Dermis blood vessel endothelial cell (primary cell): ENCODE measurements at regions not wholly inside any gene's neighbourhood (a gene's known extent, or its start where the extent isn't known, plus 50 kb on each side); places are given as distances from the start of the nearest gene placed in this dataset.
A peak's percentile ranks its signal among the peaks of the same experiment; 100 is the strongest.

Source experiments
- DNase-seq: peaks from one replicate; pipeline ENCODE4 v3.0.0; 2010

DNA sequence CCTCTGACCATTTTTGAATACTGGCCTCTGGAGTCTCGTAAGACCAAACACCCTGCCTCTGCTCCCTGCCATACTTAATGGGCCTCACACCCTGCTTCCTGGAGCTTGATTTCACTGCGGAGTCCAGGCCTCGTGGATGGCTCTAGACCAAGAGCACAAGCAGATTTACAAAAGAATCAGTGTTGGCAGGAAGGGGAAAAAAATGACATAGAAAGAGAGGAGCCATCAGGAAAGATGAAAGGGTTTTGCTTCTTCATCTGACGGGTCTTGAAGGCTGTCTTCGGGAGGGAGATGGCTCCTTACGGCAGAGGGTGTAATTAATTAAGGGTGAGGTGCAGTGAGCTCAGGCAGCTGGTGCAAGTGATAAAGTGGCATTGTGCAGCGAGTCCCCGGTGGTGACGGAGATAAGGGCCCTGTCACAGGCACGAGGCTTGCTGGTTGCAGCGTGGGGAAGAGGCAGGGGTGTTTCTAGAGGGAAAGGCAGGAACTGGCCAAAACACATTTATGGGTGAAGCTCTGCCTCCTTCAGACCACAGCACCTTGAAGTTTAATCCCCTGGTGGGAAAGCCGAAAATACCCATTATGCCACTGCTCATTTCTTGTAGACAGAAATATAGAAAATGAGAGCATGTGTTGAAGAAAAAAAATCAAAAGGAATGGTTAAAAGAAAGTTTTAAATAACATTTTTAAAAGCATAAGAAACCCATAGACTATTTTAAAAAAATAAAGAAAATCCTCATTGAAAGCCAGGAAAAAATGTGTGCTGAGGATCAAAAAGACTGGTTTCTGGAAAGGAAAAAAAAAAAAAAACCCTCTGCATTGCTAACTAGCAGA lies 128.6 kb upstream of the LRFN2 start:
- no peak for DNase-seq

DNA sequence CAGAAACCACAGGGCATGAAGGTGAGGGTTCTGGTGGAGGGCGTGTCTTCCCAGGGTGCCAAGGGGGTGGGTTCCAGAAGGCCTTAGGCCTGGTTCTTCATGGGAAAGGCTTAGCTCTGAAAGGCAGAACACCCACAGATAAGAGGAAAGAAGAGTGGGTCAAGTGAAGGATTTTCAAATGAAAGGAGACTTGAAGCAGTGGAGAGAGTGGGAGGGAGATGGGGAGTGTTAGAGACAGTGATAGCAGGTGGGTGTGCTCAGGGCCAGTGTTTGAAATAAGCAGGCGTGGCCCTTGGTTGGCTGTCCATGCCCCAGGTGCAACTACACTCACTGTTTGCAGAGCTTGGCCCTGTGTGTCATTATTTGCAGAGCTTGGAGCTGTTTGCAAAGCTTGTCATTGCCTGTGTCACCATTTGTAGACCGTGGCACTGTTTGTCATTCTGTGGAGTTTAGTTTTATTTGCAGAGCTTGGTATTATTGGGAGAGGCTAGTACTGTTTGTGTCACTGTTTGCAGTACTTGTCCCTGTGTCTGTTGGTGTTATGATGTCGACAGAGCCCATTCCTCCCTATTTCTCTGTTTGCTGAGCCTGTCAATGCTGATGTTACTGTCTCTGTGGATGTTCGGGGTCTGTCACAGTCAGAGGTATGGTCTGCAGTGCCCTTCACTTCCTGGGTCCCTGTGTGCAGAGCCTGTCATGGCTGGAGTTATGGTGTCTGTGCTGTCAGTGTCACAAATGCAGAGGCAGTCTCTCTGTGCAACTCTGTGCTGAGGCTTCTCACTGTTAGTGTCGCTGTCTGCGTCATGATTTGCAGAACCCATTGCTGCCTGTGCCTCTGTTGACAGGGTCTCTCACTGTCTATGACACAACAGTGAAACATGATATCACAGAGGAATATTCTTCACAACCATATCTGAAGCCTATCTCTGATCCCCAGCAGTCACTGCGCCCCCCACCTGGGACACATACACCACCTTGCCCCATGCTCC lies 127.7 kb upstream of the LRFN2 start:
- DNase-seq = no peak

DNA sequence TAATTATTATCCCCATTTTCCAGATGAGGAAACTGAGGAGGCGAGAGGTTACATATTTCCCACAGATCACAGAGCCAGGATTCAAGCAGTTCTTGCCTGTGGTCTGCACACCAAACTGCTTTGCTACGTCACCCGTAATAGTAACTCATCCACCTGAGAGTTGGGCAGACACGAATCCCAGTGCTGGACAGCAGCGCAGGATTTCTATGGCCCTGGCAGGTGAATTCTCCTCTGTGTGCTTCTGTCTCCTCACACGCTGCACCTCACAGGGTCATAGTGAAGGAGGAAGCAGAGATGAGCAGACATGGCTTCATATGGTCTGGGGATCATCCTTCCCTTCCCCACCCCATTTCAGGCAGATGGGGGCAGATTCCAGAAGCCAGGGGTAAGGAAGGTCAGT lies 127.0 kb upstream of the LRFN2 start:
- no peak for DNase-seq

DNA sequence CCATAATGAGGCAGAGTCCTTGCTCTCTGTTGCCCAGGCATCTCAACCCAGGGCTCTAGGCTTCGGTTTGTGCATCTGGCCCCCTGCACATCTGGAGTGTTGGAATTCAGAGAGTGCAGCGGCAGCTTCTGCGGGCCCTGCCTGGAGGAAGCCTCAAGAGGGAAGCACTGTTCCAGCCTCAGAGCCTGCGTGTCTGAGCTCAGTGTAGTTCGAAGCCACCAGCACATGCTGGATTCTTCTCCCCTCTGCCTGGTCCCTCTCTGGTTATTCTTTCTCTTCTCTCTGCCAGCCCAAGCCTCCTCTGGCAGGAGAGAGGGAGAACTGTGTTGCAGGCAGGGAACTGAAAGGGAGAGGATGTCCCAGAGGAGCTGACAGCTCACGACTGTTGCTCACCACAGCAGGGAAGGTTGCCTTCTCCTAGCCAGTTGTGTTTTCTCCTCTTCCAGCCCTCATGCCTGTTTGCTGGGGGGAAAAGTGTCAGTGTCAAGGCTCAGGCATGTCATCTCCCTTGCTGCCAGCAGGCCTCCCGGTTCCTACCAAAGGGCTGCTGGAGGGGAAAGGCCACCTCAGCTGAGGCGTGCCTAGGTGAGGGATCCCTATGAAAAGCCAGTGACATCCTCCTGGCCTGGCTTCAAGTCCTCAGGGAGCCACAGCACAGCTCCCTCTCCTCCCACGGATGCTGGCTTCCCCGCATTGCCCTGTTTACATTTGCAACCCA lies 126.0 kb upstream of the LRFN2 start:
- no peak for DNase-seq

DNA sequence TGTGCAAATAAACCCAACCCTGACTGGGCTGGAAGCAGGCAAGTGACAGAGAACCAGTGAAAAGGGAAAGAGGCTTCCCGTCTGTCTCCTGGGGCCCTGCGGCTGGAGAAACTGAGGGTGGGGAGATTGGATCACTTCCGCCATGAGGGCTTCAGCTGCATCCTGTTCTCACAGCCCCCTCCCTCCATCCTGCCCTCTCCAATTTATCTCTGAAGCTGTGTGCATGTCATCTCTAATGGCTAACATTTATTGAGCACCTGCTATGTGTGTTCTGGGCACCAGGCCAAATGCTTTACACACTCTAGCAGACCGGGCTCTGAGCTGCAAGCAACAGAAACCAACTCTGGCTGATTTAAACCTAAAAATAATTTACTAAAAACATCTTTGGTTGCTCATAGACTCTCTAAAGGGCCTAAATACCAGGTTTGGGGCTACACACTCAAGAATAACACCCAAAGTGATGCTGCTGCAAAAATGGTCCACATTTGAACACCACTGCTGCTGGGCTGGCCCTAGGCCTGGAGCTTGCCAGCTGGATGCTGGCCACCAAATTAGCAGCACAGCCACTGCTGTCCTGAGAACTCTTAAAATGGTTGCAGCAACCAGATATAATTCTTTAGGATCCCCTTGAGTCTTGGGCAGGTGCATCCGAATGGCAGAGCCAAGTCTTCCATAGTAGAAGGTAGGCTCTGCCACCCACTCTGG lies 123.6 kb upstream of the LRFN2 start:
- peak; percentile 48 for DNase-seq

DNA sequence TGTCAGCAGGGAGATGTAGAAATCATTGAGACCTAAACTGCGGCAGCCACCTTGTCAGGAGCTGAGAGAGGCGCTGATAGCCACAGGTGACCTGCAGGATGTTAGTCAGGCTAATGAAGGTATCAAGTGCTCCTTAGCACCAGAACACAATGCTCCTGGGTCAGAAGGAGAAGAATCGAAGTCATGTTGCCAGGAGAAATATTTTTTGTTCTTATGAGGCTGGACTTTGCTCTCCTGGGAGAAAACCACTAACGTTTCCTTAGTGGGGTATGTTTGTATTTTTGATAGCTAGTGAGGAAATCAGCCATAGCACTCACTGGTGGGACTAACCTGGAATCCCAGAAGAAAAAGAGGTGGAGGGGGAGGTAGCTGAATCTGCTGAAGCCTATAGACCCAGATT lies 120.9 kb upstream of the LRFN2 start:
- DNase-seq = no peak

DNA sequence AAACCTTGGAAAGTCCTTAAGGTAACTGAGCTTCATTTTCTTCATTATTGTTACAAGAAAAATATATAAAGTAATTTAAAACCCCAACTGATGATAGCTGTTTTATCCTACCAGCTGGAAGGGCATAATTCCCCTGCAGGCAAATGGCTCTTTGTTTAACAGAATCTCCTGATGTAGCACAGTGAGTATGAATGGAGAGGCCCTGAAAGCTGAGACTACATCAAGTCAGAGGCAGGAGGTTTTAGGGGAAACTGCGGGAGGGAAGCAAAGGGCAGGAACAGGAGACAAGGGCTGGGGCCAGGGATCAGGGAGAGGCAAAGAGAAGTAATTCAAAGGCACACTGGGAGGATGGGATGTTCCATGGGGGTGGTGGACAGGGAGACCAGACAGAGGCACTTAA lies 119.0 kb upstream of the LRFN2 start:
- DNase-seq = no peak

DNA sequence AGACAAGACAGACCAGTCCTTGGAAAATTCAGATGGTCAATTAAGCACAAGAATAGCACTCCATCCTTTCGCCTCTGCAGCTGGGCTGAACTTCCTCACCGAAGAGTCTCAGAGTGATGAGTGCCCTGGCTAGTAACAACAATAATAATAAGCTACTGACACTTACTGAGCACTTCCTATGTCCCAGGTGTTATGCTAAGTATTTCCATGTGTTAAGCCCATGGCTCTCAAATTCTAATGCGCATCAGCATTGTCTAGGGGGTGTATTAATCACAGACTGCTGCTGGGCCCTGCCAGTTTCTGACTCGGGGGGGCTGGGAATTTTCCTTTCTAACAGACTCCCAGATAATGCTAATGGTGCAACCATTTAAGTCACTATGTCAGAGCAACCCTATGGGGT lies 118.2 kb upstream of the LRFN2 start:
- DNase-seq = no peak

DNA sequence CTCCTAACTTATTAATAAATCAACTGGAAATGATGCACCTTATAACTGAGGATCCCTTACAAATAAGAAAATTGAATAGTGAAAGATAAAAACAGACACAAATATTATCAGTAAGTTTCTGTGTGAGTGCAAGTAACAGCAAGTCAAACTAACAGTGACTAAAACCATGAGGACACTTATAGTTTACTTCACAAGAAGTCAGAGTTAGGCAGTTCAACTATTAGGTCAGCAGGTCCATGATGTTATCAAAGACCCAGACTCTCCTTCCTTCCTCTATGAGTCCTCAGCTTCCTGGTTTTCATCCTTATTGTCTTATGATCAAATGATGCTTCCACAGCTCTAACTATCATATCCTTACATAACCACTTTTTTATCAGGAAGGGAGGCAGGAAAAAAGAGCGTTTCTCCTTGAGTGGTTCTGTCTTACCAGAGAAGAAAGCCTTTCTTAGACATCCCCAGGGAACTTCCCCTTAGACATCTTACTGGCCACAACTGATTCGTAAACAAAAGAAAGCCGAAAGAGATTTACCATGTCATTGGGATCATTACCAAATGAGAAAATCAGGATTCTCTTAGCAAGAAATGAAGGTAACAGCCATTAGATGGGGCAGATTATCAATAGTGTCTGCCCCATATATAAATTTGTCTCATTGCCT lies 114.3 kb upstream of the LRFN2 start:
- DNase-seq = no peak

DNA sequence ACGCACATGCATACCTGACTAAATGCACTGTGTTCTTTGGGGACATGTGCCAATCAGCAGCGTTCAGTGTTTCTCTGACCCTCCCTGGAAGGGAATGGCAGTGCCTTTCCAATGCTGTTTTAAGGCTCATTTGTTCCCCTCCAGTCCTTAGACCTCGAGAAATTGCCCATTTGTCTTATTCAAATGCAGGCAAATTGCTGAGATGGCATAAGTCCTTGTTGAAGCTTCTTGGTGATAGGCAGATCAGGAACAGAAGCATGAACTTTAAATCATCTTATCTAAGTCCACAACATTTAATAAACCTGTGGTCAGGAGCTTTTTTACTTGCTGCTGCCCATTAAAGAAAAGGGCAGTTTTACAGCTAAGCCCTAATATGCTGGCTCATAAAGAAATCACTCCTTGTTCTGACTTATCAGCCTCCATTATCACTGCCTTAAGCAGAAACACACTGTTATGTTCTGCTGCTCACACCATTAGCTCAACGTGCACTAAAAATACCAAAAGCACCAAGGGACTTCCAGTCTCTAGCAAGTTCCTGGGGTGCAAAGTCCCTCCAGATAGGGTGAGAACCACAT lies 112.9 kb upstream of the LRFN2 start:
- no peak for DNase-seq

DNA sequence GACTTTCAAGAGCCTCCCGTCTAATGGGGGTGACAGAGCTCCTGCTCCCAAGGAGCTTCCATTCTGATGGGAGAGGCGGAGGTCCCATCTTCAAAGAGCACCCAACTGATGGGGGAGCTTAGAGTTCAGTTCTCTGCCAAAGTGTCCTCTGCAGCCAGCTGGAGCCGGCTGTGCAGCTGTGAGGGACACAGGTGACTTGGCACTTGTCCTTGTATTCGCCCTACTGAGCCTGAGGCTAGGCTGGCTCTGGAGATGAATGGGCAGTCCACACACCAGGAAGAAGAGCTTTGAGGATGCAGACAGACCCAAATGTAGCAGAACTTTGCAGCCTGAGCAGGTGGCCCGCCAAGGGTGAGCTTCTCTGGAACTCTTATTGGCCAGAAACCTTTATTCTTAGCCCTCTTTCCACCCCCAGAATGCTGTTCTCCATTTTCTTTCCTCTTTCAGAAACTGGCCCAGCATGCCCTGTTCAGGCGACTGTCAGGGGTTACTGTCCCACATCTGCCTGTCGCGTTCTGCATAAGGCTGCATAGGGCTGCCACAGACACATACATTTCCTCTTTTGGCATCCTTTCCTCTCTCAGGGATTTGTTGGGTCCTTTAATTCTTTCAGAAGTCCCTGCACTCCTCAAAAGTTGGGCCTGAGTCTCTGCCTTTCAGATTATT lies 108.7 kb upstream of the LRFN2 start:
- DNase-seq = no peak

DNA sequence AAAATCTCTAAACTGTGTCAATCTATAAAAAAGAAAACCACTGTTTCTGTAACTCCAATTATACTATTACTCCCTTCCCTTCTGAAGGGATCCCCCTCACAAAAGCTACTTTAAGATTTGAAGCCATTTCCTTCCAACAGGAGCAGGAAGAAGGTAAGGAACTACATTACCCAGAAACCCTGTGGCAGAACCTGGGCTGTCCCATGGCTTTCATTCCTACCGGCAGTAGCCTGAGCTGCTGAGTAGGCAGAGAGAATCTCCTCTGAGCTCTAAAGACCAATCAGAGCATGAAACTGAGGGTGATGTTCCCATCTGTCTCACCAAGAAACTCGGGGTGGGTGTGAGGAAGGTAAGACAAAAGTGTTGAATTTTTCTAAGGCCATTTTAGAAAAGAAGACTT lies 108.0 kb upstream of the LRFN2 start:
- no peak for DNase-seq

DNA sequence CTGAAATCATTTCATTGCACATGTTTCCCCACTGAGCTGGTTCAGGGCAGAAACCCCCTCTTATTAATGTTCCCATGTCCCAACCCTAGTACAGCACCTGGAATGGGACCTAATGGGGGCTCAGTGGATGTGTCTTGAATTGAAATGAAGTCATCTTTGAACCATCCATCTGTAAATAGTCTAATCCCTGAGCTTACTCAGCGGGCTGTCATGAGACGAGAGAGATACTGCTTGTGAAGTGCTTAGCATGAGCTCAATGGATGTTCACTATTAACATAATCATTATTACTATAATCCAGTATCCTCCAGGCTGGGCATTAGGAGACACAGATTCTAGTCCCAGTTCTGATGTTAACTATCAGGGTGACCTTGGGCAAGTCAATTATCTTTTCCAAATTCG lies 106.6 kb upstream of the LRFN2 start:
- no peak for DNase-seq

DNA sequence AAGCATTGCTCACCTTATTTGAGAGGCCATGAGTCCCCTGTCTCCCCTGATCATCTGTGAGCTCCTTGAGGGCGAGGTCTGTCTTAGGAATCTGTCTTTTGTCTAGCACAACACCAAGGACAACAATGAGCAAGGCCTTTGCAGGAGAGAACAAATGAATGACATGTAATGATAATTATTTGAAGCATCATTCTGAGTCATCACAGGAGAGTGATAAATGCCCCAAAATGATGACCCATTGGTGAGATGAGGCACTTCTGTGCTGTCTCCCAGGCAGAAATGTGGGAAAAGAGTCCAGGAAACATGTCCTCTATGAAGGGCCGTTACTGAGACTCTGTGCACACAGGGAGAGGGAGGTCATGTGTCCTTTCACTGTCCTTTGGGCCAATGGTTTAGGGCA lies 105.2 kb upstream of the LRFN2 start:
- DNase-seq = no peak

DNA sequence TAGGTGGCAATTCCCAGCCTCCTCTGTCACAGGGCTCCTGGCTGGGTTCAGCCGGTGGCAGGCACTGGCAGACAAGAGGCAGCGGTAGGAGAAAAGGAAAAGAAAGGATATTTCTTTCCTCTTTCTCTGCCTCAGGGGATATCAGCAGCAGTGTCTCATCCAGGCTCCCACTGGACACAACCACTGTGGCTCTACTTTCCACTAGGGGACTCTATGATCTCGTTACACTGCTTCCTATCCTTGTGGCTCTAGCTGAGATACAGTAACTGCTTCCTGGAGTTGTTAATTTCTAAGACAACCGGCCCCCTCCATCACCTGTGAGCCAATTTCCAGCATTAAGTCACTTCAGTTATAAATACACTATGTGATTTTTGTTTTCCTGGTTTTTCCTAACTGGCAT lies 102.0 kb upstream of the LRFN2 start:
- DNase-seq = no peak

DNA sequence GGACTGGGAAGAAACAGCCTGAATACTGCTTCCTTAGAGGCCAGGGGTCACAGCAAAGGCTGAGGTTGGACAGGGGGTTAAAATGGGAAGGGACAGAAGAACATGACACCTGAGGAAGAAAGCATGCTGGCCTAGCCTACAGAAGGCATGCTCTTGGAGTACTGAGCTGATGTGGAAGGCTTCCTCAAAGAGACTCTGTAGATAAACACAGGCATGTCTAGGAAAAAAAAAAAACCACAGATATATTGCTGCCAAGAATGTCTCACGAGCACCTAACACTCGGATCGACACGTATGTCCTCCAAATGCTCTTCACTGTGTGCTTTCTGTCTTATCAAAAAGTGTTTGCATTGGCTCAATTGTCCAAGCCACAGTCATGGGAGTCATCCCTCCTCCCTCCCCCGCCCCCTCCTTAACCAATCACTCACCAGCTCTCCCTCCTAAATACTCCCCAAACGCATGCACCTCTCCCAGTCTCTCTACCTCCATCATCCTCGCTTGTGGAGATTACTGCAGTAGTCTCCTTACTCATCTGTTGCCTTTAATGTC lies 101.1 kb upstream of the LRFN2 start:
- DNase-seq = no peak

DNA sequence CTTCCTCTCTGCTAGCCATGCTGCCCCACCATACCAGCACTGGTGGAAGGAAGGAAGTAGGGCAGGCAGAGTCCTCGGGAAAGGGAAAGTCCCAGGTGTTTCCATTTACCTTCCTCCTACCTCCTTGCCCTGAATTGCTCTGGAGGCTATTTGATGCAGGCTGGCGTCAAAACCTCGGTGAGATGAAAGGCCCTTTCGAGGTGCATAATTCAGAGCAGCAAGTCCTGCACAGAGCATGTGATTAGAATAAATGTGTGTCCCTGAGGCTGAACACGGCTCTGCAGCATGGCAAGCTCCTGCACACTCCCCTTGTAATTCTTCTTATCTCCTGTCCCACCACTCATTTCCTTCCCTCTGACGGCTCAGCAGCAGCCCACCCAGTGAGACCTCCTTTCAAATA lies 98.7 kb upstream of the LRFN2 start:
- peak; percentile 1 for DNase-seq

DNA sequence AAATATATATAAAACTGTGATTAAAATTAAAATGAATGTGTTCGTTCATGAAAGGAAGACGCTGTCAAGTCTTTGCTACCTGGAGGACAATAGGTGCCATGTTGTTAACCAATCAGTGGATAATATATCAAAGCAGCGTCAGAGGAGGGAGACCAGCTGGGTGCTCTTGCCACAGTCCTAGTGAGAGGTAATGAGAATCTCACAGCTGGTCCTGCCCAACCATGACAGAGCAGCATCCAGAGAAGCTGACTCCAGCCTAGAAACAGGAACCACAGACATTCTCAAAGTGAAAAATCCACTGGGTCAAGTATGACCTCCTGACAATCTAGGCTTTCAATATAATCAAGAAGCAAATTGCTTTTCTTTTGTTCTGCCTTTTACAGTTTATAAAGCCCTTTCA lies 94.5 kb upstream of the LRFN2 start:
- DNase-seq = no peak

DNA sequence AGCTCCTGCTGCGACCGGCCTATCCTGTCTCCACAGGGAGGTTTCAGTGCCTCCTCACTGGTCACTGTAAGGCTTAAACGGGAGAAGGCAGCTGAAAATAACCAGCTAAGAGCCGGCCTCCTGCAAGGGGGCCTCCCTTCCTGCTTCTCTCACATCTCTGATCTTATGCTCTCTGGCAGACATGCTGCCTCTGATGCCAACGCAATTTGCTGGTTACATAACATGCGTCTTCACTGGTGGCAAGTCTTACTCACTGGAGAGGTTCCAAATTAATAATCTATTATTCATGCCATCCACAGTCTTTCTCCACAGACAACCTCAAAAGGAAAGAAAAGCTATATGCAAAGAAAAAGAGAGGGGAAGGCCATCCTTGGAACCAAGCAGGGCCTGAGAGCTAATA lies 91.8 kb upstream of the LRFN2 start:
- no peak for DNase-seq

DNA sequence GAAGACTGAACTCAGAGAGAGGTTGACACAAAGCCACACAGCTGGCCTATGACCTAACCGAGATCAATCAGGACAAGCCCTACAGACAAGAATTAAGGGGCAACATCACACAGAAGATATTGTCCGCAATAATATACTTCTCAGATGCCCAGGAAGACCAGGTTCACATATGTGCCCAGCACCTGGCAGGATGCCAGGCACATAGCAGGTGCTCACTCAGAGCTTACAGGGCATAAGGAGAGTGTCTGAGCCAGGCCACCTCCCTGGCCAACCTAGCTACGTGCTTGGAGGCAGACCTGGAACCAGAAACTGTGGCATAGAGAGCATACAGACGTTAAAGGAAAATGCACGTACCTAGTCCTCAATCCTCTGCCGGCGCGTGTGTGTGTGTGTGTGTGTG lies 87.0 kb upstream of the LRFN2 start:
- no peak for DNase-seq

DNA sequence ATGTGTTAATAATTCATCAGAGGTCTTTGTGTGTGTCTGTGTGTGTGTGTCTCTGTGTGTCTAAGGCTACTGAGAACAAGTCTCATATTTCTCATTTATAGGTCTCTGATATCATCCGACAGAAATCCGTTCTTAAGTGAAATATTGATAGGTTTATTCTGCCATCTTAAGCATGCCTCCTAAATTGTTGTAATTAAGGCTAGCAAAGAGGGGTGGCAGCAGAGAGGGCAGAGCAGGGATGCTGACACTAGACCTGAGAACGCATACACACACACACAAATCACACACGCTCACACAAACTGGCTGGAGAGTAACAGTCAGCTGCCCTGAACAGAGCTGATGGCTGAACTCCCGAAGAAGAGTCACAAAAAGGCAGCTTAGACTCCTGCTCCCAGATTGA lies 84.9 kb upstream of the LRFN2 start:
- no peak for DNase-seq
